Uterus (tissue), 3 donors: ENCODE measurements at regions not wholly inside any gene's neighbourhood (a gene's known extent, or its start where the extent isn't known, plus 50 kb on each side); places are given as distances from the start of the nearest gene placed in this dataset.
"Not testable (repeated sequence)": the region's sequence is repeated elsewhere in the genome, so short reads cannot be mapped to it uniquely, and the experiment has no call there.

Experiments
- DNase-seq, 2 donors: peaks; one replicate each; pipeline ENCODE4 v3.0.0-alpha.2; 2019 to 2020
- H3K27ac ChIP-seq, 2 donors: fragments of 200-600 bp; sonication (generic); 1 replicate in 1 of 2; 2 replicates in 1 of 2; pipeline ENCODE4 v1.5.1; 2016 to 2018
- H3K27me3 ChIP-seq, 2 donors: fragments of 200-600 bp; sonication (generic); one replicate each; pipeline ENCODE4 v1.5.1; 2018 to 2019; ENCODE audit warnings: control low read depth in 1 of 2
- H3K36me3 ChIP-seq, 2 donors: fragments of 200-600 bp; sonication (generic); one replicate each; pipeline ENCODE4 v1.5.1; 2019; ENCODE audit warnings: control low read depth in 1 of 2
- H3K4me1 ChIP-seq, 2 donors: fragments of 200-600 bp; sonication (generic); one replicate each; pipeline ENCODE4 v1.5.1; 2018 to 2019; ENCODE audit warnings: control low read depth in 1 of 2
- H3K4me3 ChIP-seq, 2 donors: fragments of 200-600 bp; sonication (generic); 1 replicate in 1 of 2; 2 replicates in 1 of 2; pipeline ENCODE4 v1.5.1; 2018 to 2019; ENCODE audit warnings: mild to moderate bottlenecking in 1 of 2
- H3K9me3 ChIP-seq, 2 donors: fragments of 200-600 bp; sonication (generic); one replicate each; pipeline ENCODE4 v1.5.1; 2019; ENCODE audit warnings: control low read depth in 1 of 2
- CTCF ChIP-seq, 4 experiments: fragments of 200-600 bp in 2 of 4; fragments of 450-650 bp in 2 of 4; sonication (generic) in 2 of 4; IDR thresholded peaks; one replicate each; pipeline ENCODE4 v1.5.1; 2016 to 2019; ENCODE audit warnings: antibody characterized with exemption in 4 of 4, mild to moderate bottlenecking in 2 of 4, moderate library complexity in 1 of 4
- POLR2A ChIP-seq, 2 donors: fragments of 450-650 bp; IDR thresholded peaks; one replicate each; pipeline ENCODE4 v1.6.1; 2016; ENCODE audit warnings: antibody characterized with exemption in 2 of 2, mild to moderate bottlenecking in 1 of 2, moderate library complexity in 1 of 2
- intact Hi-C: fragments of 100-400 bp; cut with DNase I; formaldehyde crosslinking; loops from one replicate; pipeline ENCODE4 v1.15.1; 2023; ENCODE audit warnings: low total_unique reads
- donor health status: DM: yes; HTN: yes; CAD: no.

- no peaks in the 10 kb centered on the region for H3K9me3 ChIP-seq
- no peaks in the 10 kb centered on the region for H3K4me1 ChIP-seq
- H3K36me3 ChIP-seq, result no peaks in the 10 kb centered on the region
- no peak overlapping the region for H3K27ac ChIP-seq
- DNase-seq, result no peak
- intact Hi-C loops, result no loop called here
- TF ChIP-seq CTCF (IDR thresholded peaks at IDR 0.05), result no peak
- no peak for TF ChIP-seq POLR2A (IDR thresholded peaks at IDR 0.05)
- no peaks in the 10 kb centered on the region for H3K27me3 ChIP-seq
- no peak overlapping the region for H3K4me3 ChIP-seq
These were observed 60.1 kb upstream of the PTPRK start for GRCh38 chr6:128580224-128581110.

GRCh38 chr6:128575254-128575653 lies 54.9 kb upstream of the PTPRK start:
- intact Hi-C loops, H3K9me3 ChIP-seq, H3K36me3 ChIP-seq, H3K4me3 ChIP-seq, H3K4me1 ChIP-seq, H3K27ac ChIP-seq, DNase-seq, H3K27me3 ChIP-seq: not testable (repeated sequence)

- H3K4me1 ChIP-seq, result peaks cover 0 to 10% of the 10 kb centered on the region in 2 donors
- H3K36me3 ChIP-seq, result no peaks in the 10 kb centered on the region
- TF ChIP-seq CTCF (IDR thresholded peaks at IDR 0.05) (no peak), POLR2A (IDR thresholded peaks at IDR 0.05) (no peak)
- H3K27ac ChIP-seq, result no peak overlapping the region
- DNase-seq, result no peak
- intact Hi-C loops, result no loop called here
- no peaks in the 10 kb centered on the region for H3K27me3 ChIP-seq
- H3K9me3 ChIP-seq, result no peaks in the 10 kb centered on the region
- no peak overlapping the region for H3K4me3 ChIP-seq
These were observed 54.0 kb upstream of the PTPRK start for GRCh38 chr6:128574402-128574801.

GRCh38 chr6:128573036-128573435 lies 52.6 kb upstream of the PTPRK start:
- Histone ChIP-seq H3K9me3 (no peaks in the 10 kb centered on the region), H3K36me3 (no peaks in the 10 kb centered on the region), H3K4me1 (peaks cover 0 to 10% of the 10 kb centered on the region in 2 donors), H3K4me3 (no peak overlapping the region), H3K27me3 (no peaks in the 10 kb centered on the region), H3K27ac (no peak overlapping the region)
- no peak for TF ChIP-seq POLR2A (IDR thresholded peaks at IDR 0.05)
- TF ChIP-seq CTCF (IDR thresholded peaks at IDR 0.05), result no peak
- no peak for DNase-seq
- intact Hi-C loops, result no loop called here

GRCh38 chr6:128572294-128572693 lies 51.9 kb upstream of the PTPRK start:
- intact Hi-C loops, result no loop called here
- Histone ChIP-seq H3K27ac (no peak overlapping the region), H3K4me3 (no peak overlapping the region), H3K27me3 (no peaks in the 10 kb centered on the region), H3K4me1 (peaks cover 0 to 10% of the 10 kb centered on the region in 2 donors), H3K9me3 (no peaks in the 10 kb centered on the region), H3K36me3 (no peaks in the 10 kb centered on the region)
- no peak for DNase-seq
- no peak for TF ChIP-seq POLR2A (IDR thresholded peaks at IDR 0.05)
- no peak for TF ChIP-seq CTCF (IDR thresholded peaks at IDR 0.05)
